SKM-1 (cell line): ENCODE measurements at regions not wholly inside any gene's neighbourhood (a gene's known extent, or its start where the extent isn't known, plus 50 kb on each side); places are given as distances from the start of the nearest gene placed in this dataset.
"Not testable (repeated sequence)": the region's sequence is repeated elsewhere in the genome, so short reads cannot be mapped to it uniquely, and the experiment has no call there.

ENCODE experiments used
- DNase-seq: peaks from one replicate; lab custom pipeline; 2025; ENCODE audit not compliant: unreplicated experiment; lab: John Stamatoyannopoulos, UW

DNA sequence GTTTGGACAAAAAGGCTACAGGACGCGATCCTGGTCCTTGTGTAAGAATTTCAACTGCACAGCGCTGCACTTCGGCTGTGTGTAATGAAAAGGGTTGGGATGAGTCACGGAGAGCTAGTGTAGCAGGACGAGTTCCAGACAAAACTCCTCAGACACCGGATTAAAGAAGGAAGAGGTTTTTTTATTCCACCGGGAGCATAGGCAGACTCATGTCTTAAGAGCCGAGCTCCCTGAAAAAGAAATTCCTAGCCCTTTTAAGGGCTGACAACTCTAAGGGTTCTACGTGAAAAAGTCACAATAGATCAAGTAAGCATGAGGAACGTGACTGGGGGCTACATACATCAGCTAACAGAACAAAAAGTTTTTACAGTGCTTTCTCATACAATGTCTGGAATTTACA lies 54.8 kb upstream of the FAM90A1 start:
- DNase-seq: not testable (repeated sequence)

DNA sequence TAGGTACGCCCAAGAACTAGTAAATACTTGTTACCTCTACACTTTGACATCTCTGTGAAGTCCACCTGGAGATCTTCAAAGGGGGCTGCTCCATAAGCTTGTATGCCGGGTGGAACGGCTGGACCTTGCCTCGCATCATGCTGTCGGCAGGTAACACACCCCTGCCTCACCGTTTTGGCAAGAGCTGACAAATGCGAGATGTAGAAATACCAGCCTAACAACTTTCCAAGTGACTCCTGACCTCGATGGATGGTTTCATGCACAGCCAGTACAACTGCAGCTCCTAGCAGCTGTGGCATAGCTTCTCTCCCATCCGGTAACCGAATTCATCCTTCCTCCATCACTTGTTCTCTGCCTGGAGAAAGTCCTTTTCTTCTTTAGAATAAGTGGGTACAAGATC lies 58.3 kb upstream of the FAM90A1 start:
- not testable (repeated sequence) for DNase-seq

GRCh38 chr12:8291764-8292163 lies 64.3 kb upstream of the FAM90A1 start:
- not testable (repeated sequence) for DNase-seq

DNA sequence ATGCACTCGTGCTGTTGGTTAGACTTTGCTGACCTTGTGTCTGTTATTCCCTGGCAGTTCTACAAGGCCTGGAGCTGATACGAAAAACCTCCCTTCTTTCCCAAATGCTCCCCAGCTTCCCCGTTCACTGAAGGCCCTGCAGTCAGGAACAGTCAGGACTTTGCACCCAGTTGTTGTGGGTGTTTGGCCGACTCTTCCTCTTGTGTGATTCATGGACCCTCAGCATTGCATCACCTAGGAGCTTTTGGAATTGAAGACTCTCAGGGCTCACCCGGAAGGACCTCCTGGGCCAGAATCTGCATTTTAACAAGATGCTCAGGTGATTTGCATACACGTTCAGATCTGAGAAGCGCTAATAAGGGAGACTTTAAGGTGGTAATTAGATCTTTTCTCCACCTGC lies 67.2 kb upstream of the FAM90A1 start:
- DNase-seq: not testable (repeated sequence)

DNA sequence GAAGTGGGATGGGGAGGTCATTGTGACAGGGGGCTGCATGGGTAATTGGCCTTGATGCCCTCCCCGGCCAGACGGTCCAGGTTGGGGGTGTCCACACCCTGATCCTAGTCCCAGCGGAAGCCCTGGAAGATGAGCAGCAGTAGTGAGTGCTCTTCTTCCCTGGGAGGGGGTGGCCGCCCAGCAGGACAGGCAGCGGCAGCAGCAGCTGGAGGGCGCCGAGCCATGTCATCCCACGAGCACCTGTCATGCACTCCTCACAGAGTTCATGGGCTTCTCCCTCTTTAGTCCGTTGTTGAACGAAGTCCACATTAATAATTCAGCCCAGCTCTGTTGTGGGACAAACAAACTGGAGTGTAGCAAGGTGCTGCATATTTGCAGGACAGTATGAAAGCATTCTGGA lies 81.2 kb upstream of the FAM90A1 start:
- not testable (repeated sequence) for DNase-seq

DNA sequence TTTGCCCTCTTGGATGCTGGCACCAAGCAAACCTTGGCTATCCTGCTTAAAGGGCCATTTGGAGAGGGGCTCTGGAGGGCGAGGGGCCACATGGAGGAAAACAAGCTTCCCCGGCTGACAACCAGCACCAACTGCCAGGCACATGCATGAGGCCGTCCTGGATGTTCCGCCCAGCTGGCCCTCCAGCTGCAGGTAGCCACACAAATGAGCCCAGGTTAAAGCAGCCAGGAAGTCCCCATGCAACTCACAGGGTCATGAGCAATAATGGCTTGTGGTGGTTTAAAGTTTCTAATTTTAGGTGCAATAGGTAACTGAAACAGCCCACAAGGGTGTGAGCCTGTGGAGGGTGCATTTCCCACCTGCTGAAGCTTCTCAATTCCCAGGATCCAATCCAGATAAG lies 88.6 kb upstream of the FAM90A1 start:
- DNase-seq: not testable (repeated sequence)

DNA sequence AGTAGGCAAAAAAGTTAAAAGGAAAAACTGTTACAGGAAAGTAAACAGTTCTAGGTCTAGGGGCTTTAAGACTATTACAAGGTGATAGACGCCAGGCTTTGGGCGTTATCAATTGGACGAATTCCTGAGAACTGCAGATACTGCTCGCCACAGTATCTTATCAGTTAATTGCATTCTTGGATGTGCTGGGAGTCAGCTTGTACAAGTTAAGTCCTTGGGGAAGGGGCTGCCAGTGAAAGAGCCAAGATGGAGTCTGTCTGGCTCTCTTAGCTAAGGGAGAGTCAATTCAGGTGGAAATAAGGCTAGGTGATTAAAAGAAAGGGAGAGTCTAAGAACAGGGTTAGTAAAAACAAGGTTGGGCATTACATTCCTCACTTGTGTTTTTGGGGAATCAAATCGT lies 90.3 kb upstream of the FAM90A1 start:
- not testable (repeated sequence) for DNase-seq

DNA sequence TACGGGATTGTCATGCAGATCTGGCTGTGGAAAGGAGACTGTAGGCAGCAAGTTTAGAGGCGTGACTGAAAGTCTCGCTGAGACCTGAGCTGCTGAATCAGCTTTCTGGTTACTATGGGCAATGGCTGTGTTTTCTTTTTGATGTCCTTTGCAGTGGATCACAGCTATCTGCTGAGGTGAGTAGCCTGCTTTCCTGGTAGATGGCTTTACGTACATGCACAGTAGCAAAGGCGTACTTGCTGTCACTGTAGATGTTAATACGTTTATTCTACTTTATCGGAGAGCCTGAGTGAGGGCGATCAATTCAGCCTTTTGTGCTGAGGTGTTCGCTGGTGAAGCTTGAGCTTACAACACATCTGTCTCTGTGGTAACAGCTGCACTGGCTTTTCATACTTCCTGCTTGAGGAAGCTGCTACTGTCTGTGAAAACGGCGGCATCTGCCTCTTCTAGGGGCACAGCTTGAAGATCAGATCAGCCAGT lies 92.9 kb upstream of the FAM90A1 start:
- not testable (repeated sequence) for DNase-seq

GRCh38 chr12:8320791-8321370 lies 93.5 kb upstream of the FAM90A1 start:
- not testable (repeated sequence) for DNase-seq

DNA sequence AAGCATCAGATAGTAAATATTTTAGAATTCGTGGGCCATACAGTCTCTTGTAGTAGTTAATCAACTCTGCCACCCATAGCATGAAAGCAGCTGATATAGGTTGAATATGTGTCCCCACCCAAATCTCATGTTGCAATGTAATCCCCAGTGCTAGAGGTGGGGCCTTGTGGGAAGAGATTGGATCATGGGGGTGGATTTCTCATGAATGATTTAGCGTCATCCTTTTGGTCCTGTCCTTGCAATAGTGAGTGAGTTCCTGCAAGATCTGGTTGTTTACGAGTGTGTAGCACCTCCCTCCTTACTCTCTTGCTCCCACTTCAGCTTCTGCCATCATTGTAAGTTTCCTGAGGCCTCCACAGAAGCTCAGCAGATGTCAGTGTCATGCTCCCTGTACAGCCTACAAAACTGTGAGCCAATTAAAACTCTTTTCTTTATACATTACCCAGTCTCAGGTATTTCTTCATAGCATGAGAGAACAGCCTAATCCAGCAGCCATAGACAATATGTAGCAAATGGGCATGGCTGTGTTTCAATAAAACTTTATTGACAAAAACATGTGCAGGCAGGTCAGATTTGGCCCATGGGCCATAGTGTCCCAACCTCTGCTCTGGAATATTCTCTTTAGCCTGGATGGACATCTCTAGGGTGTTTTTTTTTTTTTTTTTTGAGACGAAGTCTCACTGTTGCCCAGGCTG lies 97.9 kb upstream of the FAM90A1 start:
- not testable (repeated sequence) for DNase-seq

DNA sequence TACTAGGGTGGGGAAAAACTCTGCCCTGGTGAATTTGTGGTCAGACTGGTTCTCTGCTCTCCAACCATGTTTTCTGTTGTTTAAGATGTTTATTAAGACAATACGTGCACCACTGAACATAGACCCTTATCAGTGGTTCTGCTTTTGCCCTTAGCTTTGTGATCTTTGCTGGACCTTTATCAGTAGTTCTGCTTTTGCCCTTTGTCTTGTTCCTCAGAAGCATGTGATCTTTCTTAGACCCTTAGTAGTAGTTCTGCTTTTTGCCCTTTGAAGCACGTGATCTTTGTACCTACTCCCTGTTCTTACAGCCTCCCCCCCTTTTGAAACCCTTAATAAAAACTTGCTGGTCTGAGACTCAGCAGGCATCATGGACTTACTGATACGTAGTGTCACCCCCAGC lies 101.4 kb upstream of the FAM90A1 start:
- peak; percentile 0 for DNase-seq

- DNase-seq: not testable (repeated sequence)
These were observed 105.0 kb upstream of the FAM90A1 start for GRCh38 chr12:8332373-8332772.

DNA sequence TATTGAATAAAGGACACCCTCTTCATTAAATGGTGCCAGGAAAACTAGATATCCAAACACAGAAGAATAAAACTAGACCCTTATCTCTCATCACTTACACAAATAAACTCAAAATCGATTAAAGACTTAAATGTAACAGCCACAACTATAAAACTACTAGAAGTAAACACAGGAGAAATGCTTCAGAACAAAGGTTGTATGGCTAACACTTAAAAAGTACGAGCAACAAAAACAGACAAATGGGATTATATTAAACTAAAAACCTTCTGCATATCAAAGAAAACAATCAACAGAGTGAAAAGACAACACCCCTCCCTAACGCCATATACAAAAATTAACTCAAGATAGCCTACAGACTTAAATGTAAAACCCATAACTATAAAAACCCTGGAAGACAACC lies 104.7 kb upstream of the CLEC6A start:
- not testable (repeated sequence) for DNase-seq

DNA sequence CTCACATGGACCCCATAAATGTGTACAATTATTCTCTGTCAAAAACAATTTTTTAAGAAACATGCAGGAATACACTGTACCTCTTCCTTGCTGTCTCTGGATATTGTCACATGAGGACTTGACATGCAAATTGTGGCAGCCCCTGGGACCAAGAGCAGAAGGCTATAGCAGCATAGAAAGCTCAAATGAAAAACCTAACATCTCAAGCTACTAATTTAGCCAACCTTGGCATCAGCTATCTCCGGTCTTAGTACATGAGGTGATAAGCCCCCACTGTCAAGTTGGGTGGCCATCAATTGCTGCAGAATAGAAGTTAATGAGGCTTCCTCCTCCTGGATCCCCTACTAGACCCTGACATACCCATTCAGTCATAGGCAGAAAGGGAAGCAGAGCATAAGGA lies 101.0 kb upstream of the CLEC6A start:
- DNase-seq: not testable (repeated sequence)

- not testable (repeated sequence) for DNase-seq
These were observed 100.2 kb upstream of the CLEC6A start for GRCh38 chr12:8355531-8355930.

DNA sequence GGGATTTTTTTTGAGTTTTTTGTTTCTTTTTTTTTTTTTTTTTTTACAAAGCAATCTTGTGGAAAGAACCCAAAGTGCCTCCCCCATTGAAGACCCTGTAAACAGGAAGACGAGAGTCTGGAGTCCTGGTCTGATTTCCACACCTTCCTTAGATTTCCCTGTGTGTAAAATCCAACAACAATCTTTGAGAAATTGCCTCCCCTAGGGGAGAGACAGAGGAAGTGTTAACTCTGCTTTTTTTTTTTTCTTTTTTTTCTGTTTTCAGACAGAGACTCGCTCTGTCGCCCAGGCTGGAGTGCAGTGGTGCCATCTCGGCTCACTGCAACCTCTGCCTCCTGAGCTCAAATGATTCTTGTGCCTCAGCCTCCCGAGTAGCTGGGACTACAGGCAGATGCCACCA lies 82.0 kb upstream of the CLEC6A start:
- DNase-seq: not testable (repeated sequence)

- not testable (repeated sequence) for DNase-seq
These were observed 80.6 kb upstream of the CLEC6A start for GRCh38 chr12:8375122-8375521.

- DNase-seq: not testable (repeated sequence)
These were observed 78.0 kb upstream of the CLEC6A start for GRCh38 chr12:8377756-8378155.

- not testable (repeated sequence) for DNase-seq
These were observed 73.2 kb upstream of the CLEC6A start for GRCh38 chr12:8382556-8382955.

DNA sequence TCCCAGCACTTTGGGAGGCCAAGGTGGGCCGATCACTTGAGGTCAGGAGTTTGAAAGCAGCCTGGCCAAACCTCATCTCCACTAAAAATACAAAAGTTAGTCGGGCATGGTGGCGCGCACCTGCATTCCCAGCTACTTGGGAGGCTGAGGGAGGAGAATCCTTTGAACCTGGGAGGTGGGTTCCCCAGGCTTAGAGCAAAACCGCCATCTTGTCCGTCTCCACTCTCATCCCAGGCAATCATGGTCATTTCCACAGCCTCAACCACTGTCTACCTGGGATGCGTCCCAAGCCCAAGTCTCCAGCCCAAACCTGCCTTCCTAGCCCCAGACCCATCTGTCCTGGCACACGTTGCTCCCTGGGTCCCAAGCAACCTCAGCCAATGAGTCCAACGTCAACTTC lies 71.1 kb upstream of the CLEC6A start:
- DNase-seq: not testable (repeated sequence)

- DNase-seq: not testable (repeated sequence)
These were observed 70.3 kb upstream of the CLEC6A start for GRCh38 chr12:8385431-8385830.

DNA sequence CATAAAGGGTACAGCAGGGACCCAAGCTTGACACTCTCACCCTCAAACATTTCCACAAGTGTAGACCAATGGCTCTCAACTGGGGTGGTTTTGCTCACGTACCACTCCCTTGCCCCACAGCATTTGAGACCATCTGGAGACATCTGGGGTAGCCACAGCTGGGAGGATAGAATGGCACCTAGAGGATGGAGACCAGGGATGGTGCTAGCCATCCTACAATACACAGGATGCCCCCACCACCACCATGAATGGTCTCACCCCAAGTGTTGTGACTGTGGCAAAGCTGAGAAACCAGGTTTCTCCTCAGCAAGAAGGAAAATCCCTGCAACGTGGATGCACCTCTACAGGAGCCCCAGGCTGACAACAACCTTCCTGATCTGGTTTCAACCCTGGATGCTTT lies 69.1 kb upstream of the CLEC6A start:
- not testable (repeated sequence) for DNase-seq
